Sigmoid colon (tissue), 6 donors: ENCODE measurements at regions not wholly inside any gene's neighbourhood (a gene's known extent, or its start where the extent isn't known, plus 50 kb on each side); places are given as distances from the start of the nearest gene placed in this dataset.

Experiments used
- DNase-seq: peaks from one replicate; pipeline ENCODE4 v3.0.0-alpha.2; 2019
- H3K27ac ChIP-seq, 4 donors: fragments of 200-600 bp; sonication (generic); one replicate each; pipeline ENCODE4 v1.5.1; 2016 to 2019; ENCODE audit warnings: mild to moderate bottlenecking in 1 of 4
- H3K27me3 ChIP-seq, 3 donors: fragments of 200-600 bp; sonication (generic); one replicate each; pipeline ENCODE4 v1.5.1; 2019; ENCODE audit warnings: mild to moderate bottlenecking in 1 of 3
- H3K36me3 ChIP-seq, 4 donors: fragments of 200-600 bp; sonication (generic); one replicate each; pipeline ENCODE4 v1.5.1; 2016 to 2019
- H3K4me1 ChIP-seq, 4 donors: fragments of 200-600 bp; sonication (generic); one replicate each; pipeline ENCODE4 v1.5.1; 2017 to 2019
- H3K4me3 ChIP-seq, 4 donors: fragments of 200-600 bp; sonication (generic); one replicate each; pipeline ENCODE4 v1.5.1; 2017 to 2019; ENCODE audit warnings: mild to moderate bottlenecking in 2 of 4, moderate library complexity in 1 of 4
- H3K9me3 ChIP-seq, 4 donors: fragments of 200-600 bp in 3 of 4; sonication (generic) in 3 of 4; one replicate each; pipeline versions ENCODE4 v1.5.1 to v1.6.1; 2013 to 2019
- EP300 ChIP-seq, 4 donors: sonication (generic); formaldehyde crosslinking; IDR thresholded peaks; one replicate each; pipeline ENCODE4 v1.6.1; 2017; ENCODE audit warnings: antibody characterized with exemption in 4 of 4
- POLR2A ChIP-seq, 2 donors: fragments of 450-650 bp; IDR thresholded peaks; one replicate each; pipeline ENCODE4 v1.6.1; 2016; ENCODE audit warnings: antibody characterized with exemption in 2 of 2, mild to moderate bottlenecking in 2 of 2, moderate library complexity in 2 of 2
- POLR2AphosphoS5 ChIP-seq, 4 donors: sonication (generic); formaldehyde crosslinking; IDR thresholded peaks; one replicate each; pipeline ENCODE4 v1.6.1; 2017; ENCODE audit warnings: antibody characterized with exemption in 4 of 4
- WGBS, 2 donors: extraction: QIAGEN DNeasy Blood & Tissue Kit; methylation state at CpG; one replicate each; pipeline ENCODE4 v1.1.7; 2013; 5-methylcytosine and 5-hydroxymethylcytosine counted together
- intact Hi-C: fragments of 100-400 bp; cut with DNase I; formaldehyde crosslinking; loops from one replicate; pipeline ENCODE4 v1.15.1; 2023
- TF ChIP-seq, protein P1 (sequence below), 4 experiments: fragments of 450-650 bp in 3 of 4; fragments of 200-600 bp in 1 of 4; IDR thresholded peaks; one replicate each; pipeline ENCODE4 v1.5.1; 2016 to 2019; ENCODE audit warnings: antibody characterized with exemption in 4 of 4, mild to moderate bottlenecking in 3 of 4, moderate library complexity in 2 of 4
- donor health status: healthy with polysubstance abuse.
- donor health status: healthy.

DNA sequence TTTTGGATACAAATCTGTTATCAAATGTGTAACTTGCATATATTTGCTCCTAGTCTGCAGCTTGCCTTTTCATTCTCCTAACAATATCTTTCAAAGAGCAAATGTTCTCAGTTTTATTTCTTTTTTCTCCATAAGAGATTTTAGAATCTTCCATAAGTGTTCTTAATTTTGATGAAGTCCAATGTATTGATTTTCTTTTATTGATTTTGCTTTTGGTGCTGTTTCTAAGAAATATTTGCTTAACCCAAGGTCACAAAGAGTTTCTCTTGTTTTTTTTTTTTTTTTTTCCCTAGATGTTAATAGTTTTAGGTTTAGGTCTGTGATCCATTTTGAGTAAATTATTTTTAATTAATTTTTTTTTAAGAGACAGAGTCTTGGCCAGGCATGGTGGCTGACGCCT, 75.8 kb upstream of the SPRED2 start:
- WGBS, 2 donors: 96 to 100% methylated on average over 1 of the region's 1 CpG
- no peaks in the 10 kb centered on the region for H3K4me1 ChIP-seq
- H3K4me3 ChIP-seq: no peak overlapping the region
- no peaks in the 10 kb centered on the region for H3K27me3 ChIP-seq
- intact Hi-C loops: no loop called here
- no peaks in the 10 kb centered on the region for H3K9me3 ChIP-seq
- TF ChIP-seq, protein P1, sequence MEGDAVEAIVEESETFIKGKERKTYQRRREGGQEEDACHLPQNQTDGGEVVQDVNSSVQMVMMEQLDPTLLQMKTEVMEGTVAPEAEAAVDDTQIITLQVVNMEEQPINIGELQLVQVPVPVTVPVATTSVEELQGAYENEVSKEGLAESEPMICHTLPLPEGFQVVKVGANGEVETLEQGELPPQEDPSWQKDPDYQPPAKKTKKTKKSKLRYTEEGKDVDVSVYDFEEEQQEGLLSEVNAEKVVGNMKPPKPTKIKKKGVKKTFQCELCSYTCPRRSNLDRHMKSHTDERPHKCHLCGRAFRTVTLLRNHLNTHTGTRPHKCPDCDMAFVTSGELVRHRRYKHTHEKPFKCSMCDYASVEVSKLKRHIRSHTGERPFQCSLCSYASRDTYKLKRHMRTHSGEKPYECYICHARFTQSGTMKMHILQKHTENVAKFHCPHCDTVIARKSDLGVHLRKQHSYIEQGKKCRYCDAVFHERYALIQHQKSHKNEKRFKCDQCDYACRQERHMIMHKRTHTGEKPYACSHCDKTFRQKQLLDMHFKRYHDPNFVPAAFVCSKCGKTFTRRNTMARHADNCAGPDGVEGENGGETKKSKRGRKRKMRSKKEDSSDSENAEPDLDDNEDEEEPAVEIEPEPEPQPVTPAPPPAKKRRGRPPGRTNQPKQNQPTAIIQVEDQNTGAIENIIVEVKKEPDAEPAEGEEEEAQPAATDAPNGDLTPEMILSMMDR (IDR thresholded peaks at IDR 0.05): no peak
- TF ChIP-seq EP300 (IDR thresholded peaks at IDR 0.05): no peak
- H3K27ac ChIP-seq: no peak overlapping the region
- DNase-seq: no peak
- no peaks in the 10 kb centered on the region for H3K36me3 ChIP-seq

DNA sequence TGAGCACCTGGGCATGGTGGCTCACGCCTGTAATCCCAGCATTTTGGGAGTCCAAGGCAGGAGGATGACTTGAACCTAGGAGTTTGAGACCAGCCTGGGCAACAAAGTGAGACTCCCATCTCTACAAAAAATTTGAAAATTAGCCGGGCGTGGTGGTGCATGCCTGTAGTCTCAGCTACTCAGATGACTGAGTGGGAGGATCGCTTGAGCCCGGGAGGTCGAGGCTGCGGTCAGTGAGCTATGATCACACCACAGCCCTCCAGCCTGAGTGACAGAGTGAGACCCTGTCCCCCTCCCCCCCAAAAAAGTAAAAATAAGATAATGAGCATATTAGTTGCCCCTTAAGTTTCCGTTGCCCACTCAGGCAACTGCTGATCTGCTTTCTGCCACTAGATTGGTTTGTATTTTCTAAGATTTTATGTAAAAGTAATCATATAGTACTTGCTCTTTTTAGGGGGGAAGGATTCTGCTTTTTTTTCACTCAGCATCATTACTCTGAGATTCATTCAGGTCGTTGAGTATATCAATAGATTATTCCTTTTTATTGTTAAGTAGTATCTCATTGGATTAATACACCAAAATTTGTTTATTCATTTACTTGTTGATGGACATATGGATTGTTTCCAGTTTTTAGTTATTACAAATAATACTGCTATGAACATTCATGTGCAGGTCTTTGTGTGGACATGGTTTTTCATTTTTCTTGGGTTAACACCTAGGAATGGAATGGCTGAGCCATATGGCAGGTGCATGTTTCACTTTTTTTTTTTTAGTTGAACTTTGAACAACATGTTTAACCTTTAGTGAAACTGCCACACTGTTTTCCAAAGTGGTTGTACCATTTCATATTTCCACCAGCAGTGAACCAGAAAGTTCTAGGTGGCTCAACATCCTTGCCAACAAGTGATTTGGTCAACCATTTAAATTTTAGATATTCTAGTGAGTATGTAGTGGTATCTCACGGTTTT, 75.0 kb upstream of the SPRED2 start:
- Histone ChIP-seq H3K4me3 (no peak overlapping the region), H3K9me3 (no peaks in the 10 kb centered on the region), H3K27me3 (no peaks in the 10 kb centered on the region), H3K4me1 (no peaks in the 10 kb centered on the region), H3K36me3 (no peaks in the 10 kb centered on the region), H3K27ac (no peak overlapping the region)
- intact Hi-C loops: no loop called here
- WGBS, 2 donors: 85 to 91% methylated on average over 10 of the region's 10 CpGs
- TF ChIP-seq EP300 (IDR thresholded peaks at IDR 0.05) (no peak), POLR2A (IDR thresholded peaks at IDR 0.05) (no peak), POLR2AphosphoS5 (IDR thresholded peaks at IDR 0.05) (no peak)
- TF ChIP-seq, protein P1 (IDR thresholded peaks at IDR 0.05): no peak
- DNase-seq: no peak

DNA sequence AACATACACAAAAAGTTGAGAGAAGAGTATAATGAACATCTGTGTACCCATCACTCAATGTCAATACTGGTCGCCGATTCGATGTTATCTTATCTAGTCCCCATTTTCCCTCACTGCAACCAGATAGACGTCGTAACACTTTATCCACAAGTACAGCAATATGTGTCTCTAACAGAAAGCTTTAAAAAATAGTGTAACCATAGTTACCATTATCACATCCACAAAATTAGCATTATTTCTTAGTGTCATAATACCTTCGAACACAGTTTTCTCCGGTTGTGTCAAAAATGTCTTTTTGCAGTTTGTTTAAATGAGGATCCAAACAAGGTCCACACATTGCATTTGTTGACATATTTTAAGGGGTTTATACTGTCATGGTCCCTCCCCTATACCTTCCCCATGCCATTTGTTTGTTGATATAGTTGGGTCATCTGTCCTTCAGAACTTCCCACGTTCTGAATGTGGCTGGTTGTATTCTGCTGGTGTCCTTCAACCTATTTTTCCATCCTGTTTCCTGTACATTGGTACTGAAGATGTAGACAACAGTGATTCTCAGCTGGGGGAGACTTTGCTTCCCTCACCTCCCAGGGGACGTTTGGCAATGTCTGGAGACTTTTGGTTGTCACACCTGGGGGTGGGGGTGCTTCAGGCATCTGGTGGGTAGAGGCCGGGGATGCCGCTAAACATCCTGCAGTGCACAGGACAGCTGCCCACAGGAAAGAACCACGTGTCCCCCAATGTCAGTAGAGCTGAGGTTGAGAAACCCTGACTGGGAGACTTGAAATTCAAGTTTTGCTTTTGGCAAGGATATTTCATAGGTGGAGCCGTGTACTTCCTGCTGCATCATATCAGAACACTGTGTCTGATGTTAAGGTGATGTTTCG, 72.7 kb upstream of the SPRED2 start:
- no peaks in the 10 kb centered on the region for H3K27me3 ChIP-seq
- TF ChIP-seq POLR2AphosphoS5 (IDR thresholded peaks at IDR 0.05) (no peak), POLR2A (IDR thresholded peaks at IDR 0.05) (no peak), EP300 (IDR thresholded peaks at IDR 0.05) (no peak)
- TF ChIP-seq, protein P1 (IDR thresholded peaks at IDR 0.05): no peak
- H3K4me3 ChIP-seq: no peak overlapping the region
- H3K27ac ChIP-seq: no peak overlapping the region
- H3K36me3 ChIP-seq: no peaks in the 10 kb centered on the region
- 54 to 71% methylated on average over 14 of the region's 14 CpGs for WGBS, 2 donors
- DNase-seq: no peak
- H3K9me3 ChIP-seq: no peaks in the 10 kb centered on the region
- H3K4me1 ChIP-seq: no peaks in the 10 kb centered on the region
- intact Hi-C loops: no loop called here

DNA sequence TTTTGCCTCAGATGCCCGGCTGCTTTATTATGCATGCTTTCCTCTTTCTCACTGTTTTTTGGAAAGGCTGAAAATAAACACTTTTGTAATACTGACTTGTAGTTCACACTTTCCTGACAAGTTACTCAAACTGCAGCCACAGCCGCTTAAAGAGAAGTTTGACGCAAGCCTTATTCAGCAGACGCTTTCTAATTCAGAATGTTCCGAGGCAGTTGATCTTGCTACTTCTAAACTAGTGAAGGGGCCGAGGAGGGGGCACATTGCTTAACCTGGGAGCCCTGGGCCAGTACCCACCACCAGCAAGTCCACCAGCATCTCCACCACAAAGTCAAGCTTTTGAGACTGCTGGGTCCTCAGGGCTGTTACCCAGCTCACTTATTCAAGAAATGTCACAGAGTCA, 71.8 kb upstream of the SPRED2 start:
- Histone ChIP-seq H3K4me3 (no peak overlapping the region), H3K36me3 (no peaks in the 10 kb centered on the region), H3K27ac (no peak overlapping the region), H3K9me3 (no peaks in the 10 kb centered on the region), H3K27me3 (no peaks in the 10 kb centered on the region), H3K4me1 (no peaks in the 10 kb centered on the region)
- intact Hi-C loops: no loop called here
- no peak for DNase-seq
- TF ChIP-seq, protein P1 (IDR thresholded peaks at IDR 0.05): no peak
- TF ChIP-seq POLR2AphosphoS5 (IDR thresholded peaks at IDR 0.05) (no peak), EP300 (IDR thresholded peaks at IDR 0.05) (no peak), POLR2A (IDR thresholded peaks at IDR 0.05) (no peak)
- WGBS, 2 donors: 91 to 92% methylated on average over 6 of the region's 6 CpGs
